GM12878 (cell line): ENCODE measurements at regions not wholly inside any gene's neighbourhood (a gene's known extent, or its start where the extent isn't known, plus 50 kb on each side); places are given as distances from the start of the nearest gene placed in this dataset.

Experiments used
- ATAC-seq: fragments of 200-7000 bp; cut with Tn5 transposase; 3 replicates; pipeline ENCODE4 v1.9.1; 2020; ENCODE audit warnings: mild to moderate bottlenecking, moderate library complexity
- BruUV-seq: library from RNA; stranded (reverse); fragments of 400-500 nt; replicated peaks from 2 replicates; lab custom pipeline; 2021; lab: Mats Ljungman, UMichigan
- CTCF ChIA-PET: fragments of 300-600 bp; sonication (Branson Sonifier 250); formaldehyde crosslinking; extraction: SDS; loops from one replicate; lab custom pipeline; 2021; ENCODE audit warnings: inconsistent platforms; lab: Yijun Ruan, JAX
- POLR2A ChIA-PET: fragments of 350-600 bp; formaldehyde crosslinking; extraction: SDS; loops from one replicate; lab custom pipeline; 2021; ENCODE audit warnings: inconsistent platforms; lab: Charles Lee
- RAD21 ChIA-PET: fragments of 300-600 bp; sonication (Branson Sonifier 250); formaldehyde crosslinking; loops from one replicate; lab custom pipeline; 2023; ENCODE audit warnings: antibody characterized with exemption; ENCODE audit not compliant: unreplicated experiment; lab: Charles Lee
- SMC1A ChIA-PET: fragments of 300-600 bp; sonication (Branson Sonifier 250); formaldehyde crosslinking; loops from one replicate; lab custom pipeline; 2023; ENCODE audit not compliant: unreplicated experiment, uncharacterized antibody; lab: Charles Lee
- DNase-seq: peaks from one replicate; pipeline ENCODE4 v3.0.0-alpha.2; 2011; ENCODE audit warnings: low read depth, low spot score
- FAIRE-seq: peaks from 3 replicates; lab custom pipeline; 2011; peaks lifted over from hg19 to GRCh38; lab: Jason Lieb, UNC
- H2AFZ ChIP-seq: 2 replicates; pipeline ENCODE4 v1.6.0; 2011; ENCODE audit warnings: low read depth, low read length, control low read depth; ENCODE audit not compliant: control insufficient read depth
- H3K27ac ChIP-seq: 2 replicates; pipeline ENCODE4 v1.5.1; 2011; ENCODE audit warnings: control low read depth; ENCODE audit not compliant: control insufficient read depth, insufficient read depth
- H3K27me3 ChIP-seq, 2 experiments: replicated peaks in 1 of 2; 2 replicates each; pipeline versions ENCODE4 v1.6.0 to v1.6.1; 2011; ENCODE audit warnings: low read length in 1 of 2; ENCODE audit not compliant: control insufficient read depth in 2 of 2, insufficient read depth in 2 of 2
- H3K36me3 ChIP-seq, 2 experiments: 2 replicates each; pipeline ENCODE4 v1.5.1; 2011; ENCODE audit warnings: low read length in 1 of 2; ENCODE audit not compliant: control insufficient read depth in 2 of 2, insufficient read depth in 2 of 2
- H3K4me1 ChIP-seq: 2 replicates; pipeline ENCODE4 v1.6.1; 2011; ENCODE audit warnings: mild to moderate bottlenecking, low read length, moderate library complexity, mixed read lengths; ENCODE audit not compliant: control insufficient read depth, insufficient read depth
- H3K4me2 ChIP-seq: 2 replicates; pipeline ENCODE4 v1.6.0; 2011; ENCODE audit warnings: control low read depth; ENCODE audit not compliant: control insufficient read depth, insufficient read depth
- H3K4me3 ChIP-seq: fragments of 200-600 bp; sonication (generic); 2 replicates; pipeline ENCODE4 v1.5.1; 2016
- H3K79me2 ChIP-seq: 2 replicates; pipeline ENCODE4 v1.6.0; 2011; ENCODE audit warnings: low read length; ENCODE audit not compliant: control insufficient read depth, insufficient read depth
- H3K9ac ChIP-seq: 2 replicates; pipeline ENCODE4 v1.8.0; 2011; ENCODE audit warnings: low read length, control low read depth, mixed read lengths; ENCODE audit not compliant: control insufficient read depth, insufficient read depth
- H3K9me3 ChIP-seq: replicated peaks from 3 replicates; pipeline ENCODE4 v1.5.1; 2011; ENCODE audit warnings: mild to moderate bottlenecking, low read length; ENCODE audit not compliant: control insufficient read depth, insufficient read depth
- H4K20me1 ChIP-seq: 2 replicates; pipeline ENCODE4 v1.6.0; 2011; ENCODE audit not compliant: control insufficient read depth, insufficient read depth
- BCL11A ChIP-seq: IDR thresholded peaks from 2 replicates; pipeline ENCODE4 v1.6.1; 2011; ENCODE audit warnings: low read depth, low read length
- CBFB ChIP-seq: IDR thresholded peaks from 2 replicates; pipeline ENCODE4 v1.6.1; 2016; ENCODE audit warnings: antibody characterized with exemption, low read depth
- CREB1 ChIP-seq: IDR thresholded peaks from 2 replicates; pipeline ENCODE4 v1.6.1; 2012; ENCODE audit warnings: low read depth, mild to moderate bottlenecking, inconsistent platforms
- CREM ChIP-seq: IDR thresholded peaks from 2 replicates; pipeline ENCODE4 v1.6.1; 2014; ENCODE audit warnings: antibody characterized with exemption, low read depth
- MXI1 ChIP-seq: fragments of 150-350 bp; IDR thresholded peaks from 2 replicates; pipeline ENCODE4 v1.6.1; 2011; ENCODE audit warnings: low read depth, mild to moderate bottlenecking, inconsistent platforms, low read length, improper control_type of control experiment
- NR2F1 ChIP-seq: fragments of 450-650 bp; conservative IDR thresholded peaks from 2 replicates; pipeline ENCODE4 v1.6.1; 2017; ENCODE audit warnings: mild to moderate bottlenecking
- PAX5 ChIP-seq: IDR thresholded peaks from 2 replicates; pipeline ENCODE4 v1.6.1; 2011; ENCODE audit warnings: low read depth, low read length, borderline replicate concordance
- RELA ChIP-seq: fragments of 450-650 bp; IDR thresholded peaks from 2 replicates; pipeline ENCODE4 v1.8.0; 2014; ENCODE audit warnings: borderline replicate concordance; ENCODE audit not compliant: partially characterized antibody
- REST ChIP-seq: IDR thresholded peaks from 2 replicates; pipeline ENCODE4 v1.6.1; 2012; ENCODE audit warnings: mild to moderate bottlenecking, low read depth, low read length
- RFX5 ChIP-seq: IDR thresholded peaks from 2 replicates; pipeline ENCODE4 v1.6.1; 2011; ENCODE audit warnings: low read depth, low read length, improper control_type of control experiment
- SRF ChIP-seq, 2 experiments: IDR thresholded peaks; 2 replicates each; pipeline ENCODE4 v1.6.1; 2011; ENCODE audit warnings: low read depth in 2 of 2, low read length in 2 of 2, mild to moderate bottlenecking in 1 of 2, moderate library complexity in 1 of 2
- YBX1 ChIP-seq: fragments of 450-650 bp; IDR thresholded peaks from 2 replicates; pipeline ENCODE4 v1.6.1; 2016; ENCODE audit warnings: antibody characterized with exemption
- ZNF274 ChIP-seq: IDR thresholded peaks from one replicate; pipeline ENCODE4 v1.8.0; 2011; ENCODE audit not compliant: insufficient read length, insufficient read depth
- ZNF384 ChIP-seq: IDR thresholded peaks from 2 replicates; pipeline ENCODE4 v1.6.1; 2012; ENCODE audit warnings: low read depth, mild to moderate bottlenecking, low read length, improper control_type of control experiment, borderline replicate concordance
- WGBS: methylation state at CpG from one replicate; pipeline ENCODE4 v1.1.6; 2016; ENCODE audit warnings: low lambda C conversion rate; ENCODE audit not compliant: insufficient replicate concordance, insufficient coverage; ENCODE audit errors: missing lambda C conversion rate; 5-methylcytosine and 5-hydroxymethylcytosine counted together
- in situ Hi-C: fragments of 300-500 bp; cut with MboI; formaldehyde crosslinking; loops from 9 replicates; pipeline ENCODE4 v1.14.3; 2018; ENCODE audit warnings: mixed read lengths
- intact Hi-C: fragments of 100-400 bp; cut with micrococcal nuclease; formaldehyde crosslinking; loops from one replicate; pipeline ENCODE4 v1.14.2; 2022; ENCODE audit not compliant: unreplicated experiment
- TF ChIP-seq, protein P1 (sequence below): fragments of 450-650 bp; IDR thresholded peaks from 2 replicates; pipeline ENCODE4 v1.6.1; 2016; ENCODE audit warnings: mild to moderate bottlenecking, moderate library complexity, borderline replicate concordance
- TF ChIP-seq, protein P2 (sequence below): fragments of 450-650 bp; formaldehyde crosslinking; IDR thresholded peaks from 2 replicates; pipeline ENCODE4 v1.4.0; 2022; ENCODE audit warnings: mild to moderate bottlenecking, moderate library complexity

- ATAC-seq (no peak), FAIRE-seq (no peak), DNase-seq (no peak)
- no TSS peak for BruUV-seq
- no peaks in the 10 kb centered on the region for H3K79me2 ChIP-seq
- H3K4me2 ChIP-seq = no peak overlapping the region
- ChIA-PET SMC1A (interaction anchor here (0.9 to 1.4 kb wide), 4 partner anchors 12 to 47 kb away, joined by 3 to 4 read pairs (median 4); no protein-coding TSS in a partner anchor), CTCF (no interaction called here), POLR2A (no interaction called here), RAD21 (no interaction called here)
- H3K9ac ChIP-seq = no peak overlapping the region
- TF ChIP-seq RELA = no peak
- no peak for TF ChIP-seq ZNF274
- TF ChIP-seq, protein P1, sequence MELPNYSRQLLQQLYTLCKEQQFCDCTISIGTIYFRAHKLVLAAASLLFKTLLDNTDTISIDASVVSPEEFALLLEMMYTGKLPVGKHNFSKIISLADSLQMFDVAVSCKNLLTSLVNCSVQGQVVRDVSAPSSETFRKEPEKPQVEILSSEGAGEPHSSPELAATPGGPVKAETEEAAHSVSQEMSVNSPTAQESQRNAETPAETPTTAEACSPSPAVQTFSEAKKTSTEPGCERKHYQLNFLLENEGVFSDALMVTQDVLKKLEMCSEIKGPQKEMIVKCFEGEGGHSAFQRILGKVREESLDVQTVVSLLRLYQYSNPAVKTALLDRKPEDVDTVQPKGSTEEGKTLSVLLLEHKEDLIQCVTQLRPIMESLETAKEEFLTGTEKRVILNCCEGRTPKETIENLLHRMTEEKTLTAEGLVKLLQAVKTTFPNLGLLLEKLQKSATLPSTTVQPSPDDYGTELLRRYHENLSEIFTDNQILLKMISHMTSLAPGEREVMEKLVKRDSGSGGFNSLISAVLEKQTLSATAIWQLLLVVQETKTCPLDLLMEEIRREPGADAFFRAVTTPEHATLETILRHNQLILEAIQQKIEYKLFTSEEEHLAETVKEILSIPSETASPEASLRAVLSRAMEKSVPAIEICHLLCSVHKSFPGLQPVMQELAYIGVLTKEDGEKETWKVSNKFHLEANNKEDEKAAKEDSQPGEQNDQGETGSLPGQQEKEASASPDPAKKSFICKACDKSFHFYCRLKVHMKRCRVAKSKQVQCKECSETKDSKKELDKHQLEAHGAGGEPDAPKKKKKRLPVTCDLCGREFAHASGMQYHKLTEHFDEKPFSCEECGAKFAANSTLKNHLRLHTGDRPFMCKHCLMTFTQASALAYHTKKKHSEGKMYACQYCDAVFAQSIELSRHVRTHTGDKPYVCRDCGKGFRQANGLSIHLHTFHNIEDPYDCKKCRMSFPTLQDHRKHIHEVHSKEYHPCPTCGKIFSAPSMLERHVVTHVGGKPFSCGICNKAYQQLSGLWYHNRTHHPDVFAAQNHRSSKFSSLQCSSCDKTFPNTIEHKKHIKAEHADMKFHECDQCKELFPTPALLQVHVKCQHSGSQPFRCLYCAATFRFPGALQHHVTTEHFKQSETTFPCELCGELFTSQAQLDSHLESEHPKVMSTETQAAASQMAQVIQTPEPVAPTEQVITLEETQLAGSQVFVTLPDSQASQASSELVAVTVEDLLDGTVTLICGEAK = no peak
- TF ChIP-seq CREB1 = no peak
- no peak for TF ChIP-seq BCL11A
- no peak for TF ChIP-seq SRF (IDR thresholded peaks at IDR 0.05; ENCODE audit: low read depth in 2 of 2, low read length in 2 of 2)
- TF ChIP-seq PAX5 = no peak
- TF ChIP-seq CREM = no peak
- no peak for TF ChIP-seq NR2F1
- TF ChIP-seq, protein P2, sequence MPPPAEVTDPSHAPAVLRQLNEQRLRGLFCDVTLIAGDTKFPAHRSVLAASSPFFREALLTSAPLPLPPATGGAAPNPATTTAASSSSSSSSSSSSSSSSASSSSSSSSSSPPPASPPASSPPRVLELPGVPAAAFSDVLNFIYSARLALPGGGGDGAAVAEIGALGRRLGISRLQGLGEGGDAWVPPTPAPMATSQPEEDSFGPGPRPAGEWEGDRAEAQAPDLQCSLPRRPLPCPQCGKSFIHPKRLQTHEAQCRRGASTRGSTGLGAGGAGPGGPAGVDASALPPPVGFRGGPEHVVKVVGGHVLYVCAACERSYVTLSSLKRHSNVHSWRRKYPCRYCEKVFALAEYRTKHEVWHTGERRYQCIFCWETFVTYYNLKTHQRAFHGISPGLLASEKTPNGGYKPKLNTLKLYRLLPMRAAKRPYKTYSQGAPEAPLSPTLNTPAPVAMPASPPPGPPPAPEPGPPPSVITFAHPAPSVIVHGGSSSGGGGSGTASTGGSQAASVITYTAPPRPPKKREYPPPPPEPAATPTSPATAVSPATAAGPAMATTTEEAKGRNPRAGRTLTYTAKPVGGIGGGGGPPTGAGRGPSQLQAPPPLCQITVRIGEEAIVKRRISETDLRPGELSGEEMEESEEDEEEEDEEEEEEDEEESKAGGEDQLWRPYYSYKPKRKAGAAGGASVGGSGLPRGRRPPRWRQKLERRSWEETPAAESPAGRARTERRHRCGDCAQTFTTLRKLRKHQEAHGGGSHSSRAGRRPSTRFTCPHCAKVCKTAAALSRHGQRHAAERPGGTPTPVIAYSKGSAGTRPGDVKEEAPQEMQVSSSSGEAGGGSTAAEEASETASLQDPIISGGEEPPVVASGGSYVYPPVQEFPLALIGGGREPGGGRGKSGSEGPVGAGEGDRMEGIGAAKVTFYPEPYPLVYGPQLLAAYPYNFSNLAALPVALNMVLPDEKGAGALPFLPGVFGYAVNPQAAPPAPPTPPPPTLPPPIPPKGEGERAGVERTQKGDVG (CRISPR knock-in tag) = no peak
- no peak for TF ChIP-seq REST
- TF ChIP-seq CBFB = no peak
- TF ChIP-seq RFX5 = no peak
- no peak for TF ChIP-seq MXI1
- no peak for TF ChIP-seq ZNF384
- TF ChIP-seq YBX1 = no peak
- intact Hi-C loops = no loop called here
- no peak overlapping the region for H2AFZ ChIP-seq
- no peak overlapping the region for H3K27ac ChIP-seq
- H4K20me1 ChIP-seq = no peaks in the 10 kb centered on the region
- no peaks in the 10 kb centered on the region for H3K9me3 ChIP-seq
- no peak overlapping the region for H3K4me3 ChIP-seq
- in situ Hi-C loops = no loop called here
- H3K36me3 ChIP-seq = no peaks in the 10 kb centered on the region
- no peaks in the 10 kb centered on the region for H3K4me1 ChIP-seq
- no peaks in the 10 kb centered on the region for H3K27me3 ChIP-seq
- 3% methylated on average over 2 of the region's 2 CpGs for WGBS
Observed at GRCh38 chr4:33931026-33931425, 2313.3 kb downstream of the ARAP2 start.
